Loucy (cell line): ENCODE measurements at regions not wholly inside any gene's neighbourhood (a gene's known extent, or its start where the extent isn't known, plus 50 kb on each side); places are given as distances from the start of the nearest gene placed in this dataset.

ENCODE experiments used
- H2AFZ ChIP-seq: fragments of 200-600 bp; sonication (generic); 2 replicates; pipeline ENCODE4 v1.6.0; 2016; ENCODE audit warnings: antibody characterized with exemption, mild to moderate bottlenecking, low read length, moderate library complexity
- H3F3A ChIP-seq: fragments of 200-600 bp; 2 replicates; pipeline ENCODE4 v1.6.0; 2016; ENCODE audit warnings: antibody characterized with exemption, low read depth, mild to moderate bottlenecking
- H3K27me3 ChIP-seq: fragments of 200-600 bp; sonication (generic); 2 replicates; pipeline ENCODE4 v1.6.1; 2014; ENCODE audit warnings: low read length, mild to moderate bottlenecking; ENCODE audit not compliant: insufficient read depth, poor library complexity, severe bottlenecking
- H3K36me3 ChIP-seq: fragments of 200-600 bp; sonication (generic); 2 replicates; pipeline ENCODE4 v1.6.1; 2016; ENCODE audit warnings: low read length; ENCODE audit not compliant: insufficient read depth
- H3K4me1 ChIP-seq: fragments of 200-600 bp; sonication (generic); 2 replicates; pipeline ENCODE4 v1.5.1; 2014; ENCODE audit warnings: low read length, mild to moderate bottlenecking; ENCODE audit not compliant: insufficient read depth, poor library complexity, severe bottlenecking
- H3K4me2 ChIP-seq: fragments of 200-600 bp; sonication (generic); 2 replicates; pipeline ENCODE4 v1.6.0; 2014; ENCODE audit warnings: antibody characterized with exemption, low read length, low read depth, mild to moderate bottlenecking; ENCODE audit not compliant: poor library complexity, severe bottlenecking
- H3K4me3 ChIP-seq: fragments of 200-600 bp; sonication (generic); 2 replicates; pipeline ENCODE4 v1.5.1; 2014; ENCODE audit warnings: low read length, mild to moderate bottlenecking, mixed read lengths; ENCODE audit not compliant: poor library complexity, severe bottlenecking
- H3K79me2 ChIP-seq: fragments of 200-600 bp; sonication (generic); 2 replicates; pipeline ENCODE4 v1.6.1; 2014; ENCODE audit warnings: low read length; ENCODE audit not compliant: insufficient read depth
- H3K9ac ChIP-seq: fragments of 200-600 bp; sonication (generic); 2 replicates; pipeline ENCODE4 v1.6.0; 2014; ENCODE audit warnings: mild to moderate bottlenecking, low read depth, low read length, moderate library complexity; ENCODE audit not compliant: poor library complexity, severe bottlenecking
- H3K9me2 ChIP-seq: fragments of 200-600 bp; sonication (generic); replicated peaks from 2 replicates; pipeline ENCODE4 v1.6.1; 2016; ENCODE audit warnings: low read depth, low read length, mixed read lengths
- H3K9me3 ChIP-seq: fragments of 200-600 bp; sonication (generic); 2 replicates; pipeline ENCODE4 v1.6.1; 2014; ENCODE audit warnings: mild to moderate bottlenecking, antibody characterized with exemption, low read length, low read depth; ENCODE audit not compliant: insufficient read depth
- H4K20me1 ChIP-seq: fragments of 200-600 bp; sonication (generic); 2 replicates; pipeline ENCODE4 v1.6.0; 2014; ENCODE audit warnings: antibody characterized with exemption, low read length, mild to moderate bottlenecking; ENCODE audit not compliant: insufficient read depth, poor library complexity, severe bottlenecking
- EZH2phosphoT487 ChIP-seq: fragments of 200-600 bp; IDR thresholded peaks from 2 replicates; pipeline ENCODE4 v1.6.1; 2018; ENCODE audit warnings: antibody characterized with exemption, mild to moderate bottlenecking, moderate library complexity, borderline replicate concordance
- TF ChIP-seq, protein P1 (sequence below): fragments of 200-600 bp; sonication (generic); conservative IDR thresholded peaks from 2 replicates; pipeline ENCODE4 v1.5.1; 2014; ENCODE audit warnings: mild to moderate bottlenecking, antibody characterized with exemption, low read length

DNA sequence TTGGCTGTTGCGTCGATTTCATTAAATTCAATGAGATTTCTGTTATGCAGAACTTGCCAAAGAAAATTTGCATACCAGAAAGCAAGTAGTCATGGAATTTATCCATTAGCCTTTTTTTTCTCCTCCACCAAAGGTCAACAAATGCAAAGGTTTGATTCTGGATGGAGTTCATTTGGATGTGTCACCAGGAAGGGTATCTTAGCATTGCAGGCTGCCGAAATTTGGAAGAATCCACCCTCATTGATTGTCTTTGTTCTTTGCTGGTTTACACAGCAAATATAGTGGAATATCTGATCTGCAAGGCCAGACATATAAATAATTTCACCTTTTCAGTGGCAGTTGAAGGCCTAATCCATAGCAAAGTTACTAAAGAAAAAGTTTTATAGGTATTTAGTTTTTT, 229.4 kb upstream of the SLC35B3 start:
- no peaks in the 10 kb centered on the region for H3F3A ChIP-seq
- no peak overlapping the region for H3K9ac ChIP-seq
- H3K4me1 ChIP-seq, result no peaks in the 10 kb centered on the region
- H3K36me3 ChIP-seq, result no peaks in the 10 kb centered on the region
- TF ChIP-seq EZH2phosphoT487, result no peak
- TF ChIP-seq, protein P1, sequence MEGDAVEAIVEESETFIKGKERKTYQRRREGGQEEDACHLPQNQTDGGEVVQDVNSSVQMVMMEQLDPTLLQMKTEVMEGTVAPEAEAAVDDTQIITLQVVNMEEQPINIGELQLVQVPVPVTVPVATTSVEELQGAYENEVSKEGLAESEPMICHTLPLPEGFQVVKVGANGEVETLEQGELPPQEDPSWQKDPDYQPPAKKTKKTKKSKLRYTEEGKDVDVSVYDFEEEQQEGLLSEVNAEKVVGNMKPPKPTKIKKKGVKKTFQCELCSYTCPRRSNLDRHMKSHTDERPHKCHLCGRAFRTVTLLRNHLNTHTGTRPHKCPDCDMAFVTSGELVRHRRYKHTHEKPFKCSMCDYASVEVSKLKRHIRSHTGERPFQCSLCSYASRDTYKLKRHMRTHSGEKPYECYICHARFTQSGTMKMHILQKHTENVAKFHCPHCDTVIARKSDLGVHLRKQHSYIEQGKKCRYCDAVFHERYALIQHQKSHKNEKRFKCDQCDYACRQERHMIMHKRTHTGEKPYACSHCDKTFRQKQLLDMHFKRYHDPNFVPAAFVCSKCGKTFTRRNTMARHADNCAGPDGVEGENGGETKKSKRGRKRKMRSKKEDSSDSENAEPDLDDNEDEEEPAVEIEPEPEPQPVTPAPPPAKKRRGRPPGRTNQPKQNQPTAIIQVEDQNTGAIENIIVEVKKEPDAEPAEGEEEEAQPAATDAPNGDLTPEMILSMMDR, result no peak
- no peaks in the 10 kb centered on the region for H4K20me1 ChIP-seq
- no peaks in the 10 kb centered on the region for H3K79me2 ChIP-seq
- H3K4me3 ChIP-seq, result no peak overlapping the region
- no peak overlapping the region for H3K4me2 ChIP-seq
- no peaks in the 10 kb centered on the region for H3K9me2 ChIP-seq
- no peak overlapping the region for H2AFZ ChIP-seq
- no peaks in the 10 kb centered on the region for H3K9me3 ChIP-seq
- H3K27me3 ChIP-seq, result no peaks in the 10 kb centered on the region

DNA sequence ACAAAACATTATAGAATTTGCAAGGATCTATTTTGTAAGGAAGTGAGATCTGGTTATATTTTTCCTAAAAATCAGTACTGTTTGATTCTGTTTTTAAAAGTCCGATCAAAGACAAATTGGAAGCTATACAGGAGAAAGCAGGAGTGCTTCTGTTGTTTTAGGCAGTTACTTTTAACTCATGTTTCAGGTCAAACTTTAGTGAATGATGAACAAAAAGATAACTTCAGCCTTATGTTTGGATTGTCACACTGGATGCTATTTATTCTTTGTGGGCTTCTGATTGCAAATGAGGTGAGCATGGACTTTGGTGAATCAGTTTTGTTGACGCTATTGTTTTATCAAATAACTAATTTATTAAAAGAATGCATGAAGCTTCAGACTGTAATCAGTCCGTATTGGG, 228.7 kb upstream of the SLC35B3 start:
- H3F3A ChIP-seq, result no peaks in the 10 kb centered on the region
- no peaks in the 10 kb centered on the region for H3K4me1 ChIP-seq
- H3K9me2 ChIP-seq, result no peaks in the 10 kb centered on the region
- no peaks in the 10 kb centered on the region for H3K36me3 ChIP-seq
- H3K9me3 ChIP-seq, result no peaks in the 10 kb centered on the region
- H3K27me3 ChIP-seq, result no peaks in the 10 kb centered on the region
- H3K4me2 ChIP-seq, result no peak overlapping the region
- TF ChIP-seq EZH2phosphoT487, result no peak
- TF ChIP-seq, protein P1, result no peak
- no peak overlapping the region for H3K4me3 ChIP-seq
- H3K9ac ChIP-seq, result no peak overlapping the region
- H3K79me2 ChIP-seq, result no peaks in the 10 kb centered on the region
- no peaks in the 10 kb centered on the region for H4K20me1 ChIP-seq
- H2AFZ ChIP-seq, result no peak overlapping the region

GRCh38 chr6:8659404-8660189, 224.3 kb upstream of the SLC35B3 start:
- Histone ChIP-seq H3K9me3 (no peaks in the 10 kb centered on the region), H3K9me2 (0 out of 2 replicates have a peak, but pooled peaks cover 4% of the 10 kb centered on the region), H3K79me2 (no peaks in the 10 kb centered on the region), H3K4me2 (no peak overlapping the region), H3F3A (no peaks in the 10 kb centered on the region), H4K20me1 (no peaks in the 10 kb centered on the region), H3K9ac (no peak overlapping the region), H3K27me3 (no peaks in the 10 kb centered on the region), H2AFZ (no peak overlapping the region), H3K4me1 (no peaks in the 10 kb centered on the region), H3K4me3 (no peak overlapping the region), H3K36me3 (no peaks in the 10 kb centered on the region)
- TF ChIP-seq, protein P1, result no peak
- no peak for TF ChIP-seq EZH2phosphoT487
